ENCODE measurements at regions not wholly inside any gene's neighbourhood (a gene's known extent, or its start where the extent isn't known, plus 50 kb on each side); places are given as distances from the start of the nearest gene placed in this dataset.

DNA sequence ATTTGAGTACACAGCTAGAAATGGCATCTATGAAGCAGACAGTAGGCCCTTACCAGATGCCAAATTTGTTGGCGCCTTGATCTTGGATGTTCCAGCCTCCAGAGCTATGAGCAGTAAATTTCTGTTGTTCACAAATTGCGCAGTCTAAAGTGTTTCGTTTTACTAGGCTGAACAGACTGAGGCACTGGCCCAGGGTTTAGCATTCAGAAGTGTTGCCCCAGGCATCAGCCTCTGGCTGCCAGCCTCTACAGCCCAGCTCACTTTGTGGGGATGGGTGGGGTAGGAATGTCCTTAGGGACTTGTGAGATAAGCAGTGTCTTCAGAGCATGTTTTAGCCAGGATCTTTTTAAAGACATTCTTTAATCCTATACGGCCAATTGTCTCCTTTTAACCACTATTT is 51.5 kb upstream of the MGAT5 start:
- DNase-seq (ENCODE audit: extremely low spot score): no peak
- TF ChIP-seq, protein P1, sequence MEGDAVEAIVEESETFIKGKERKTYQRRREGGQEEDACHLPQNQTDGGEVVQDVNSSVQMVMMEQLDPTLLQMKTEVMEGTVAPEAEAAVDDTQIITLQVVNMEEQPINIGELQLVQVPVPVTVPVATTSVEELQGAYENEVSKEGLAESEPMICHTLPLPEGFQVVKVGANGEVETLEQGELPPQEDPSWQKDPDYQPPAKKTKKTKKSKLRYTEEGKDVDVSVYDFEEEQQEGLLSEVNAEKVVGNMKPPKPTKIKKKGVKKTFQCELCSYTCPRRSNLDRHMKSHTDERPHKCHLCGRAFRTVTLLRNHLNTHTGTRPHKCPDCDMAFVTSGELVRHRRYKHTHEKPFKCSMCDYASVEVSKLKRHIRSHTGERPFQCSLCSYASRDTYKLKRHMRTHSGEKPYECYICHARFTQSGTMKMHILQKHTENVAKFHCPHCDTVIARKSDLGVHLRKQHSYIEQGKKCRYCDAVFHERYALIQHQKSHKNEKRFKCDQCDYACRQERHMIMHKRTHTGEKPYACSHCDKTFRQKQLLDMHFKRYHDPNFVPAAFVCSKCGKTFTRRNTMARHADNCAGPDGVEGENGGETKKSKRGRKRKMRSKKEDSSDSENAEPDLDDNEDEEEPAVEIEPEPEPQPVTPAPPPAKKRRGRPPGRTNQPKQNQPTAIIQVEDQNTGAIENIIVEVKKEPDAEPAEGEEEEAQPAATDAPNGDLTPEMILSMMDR (IDR thresholded peaks at IDR 0.05; ENCODE audit: control extremely low read depth, extremely low read depth, low read depth, missing control alignments): no peak
- CTCF ChIA-PET: interaction anchor here (1.0 to 8.9 kb wide), 5 partner anchors 13 to 209 kb away, joined by 3 to 122 read pairs (median 7); no protein-coding TSS in a partner anchor
- POLR2A ChIA-PET: no interaction called here

DNA sequence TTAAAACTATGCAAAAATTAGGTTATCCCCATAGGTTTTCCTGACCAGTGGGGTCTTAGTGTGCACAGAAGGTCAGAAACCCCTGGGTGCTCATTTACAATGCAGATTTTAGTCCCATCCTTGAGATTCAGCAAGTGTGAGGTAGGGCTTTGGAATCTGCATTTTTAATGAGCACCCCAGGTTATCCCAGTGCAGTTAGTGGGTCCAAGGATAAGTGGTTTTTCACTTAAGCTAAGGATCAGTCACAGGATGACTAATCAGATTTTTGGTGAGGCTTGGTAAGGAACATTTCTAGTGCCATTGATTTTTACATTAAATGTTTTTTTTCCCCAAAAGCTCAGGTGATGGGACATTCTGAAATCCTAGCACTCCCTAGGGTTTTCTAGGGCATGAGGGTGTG is 50.7 kb upstream of the MGAT5 start:
- ChIA-PET POLR2A (no interaction called here), CTCF (interaction anchor here (1.0 to 8.9 kb wide), 4 partner anchors 14 to 208 kb away, joined by 3 to 122 read pairs (median 58); no protein-coding TSS in a partner anchor)
- TF ChIP-seq, protein P1 (IDR thresholded peaks at IDR 0.05; ENCODE audit: control extremely low read depth, extremely low read depth, low read depth, missing control alignments): no peak
- DNase-seq (ENCODE audit: extremely low spot score): no peak

Measured in GM10248 (cell line).